ENCODE measurements at regions not wholly inside any gene's neighbourhood (a gene's known extent, or its start where the extent isn't known, plus 50 kb on each side); places are given as distances from the start of the nearest gene placed in this dataset.

GRCh38 chr9:135267191-135267809 lies 179.8 kb downstream of the OLFM1 start:
- no peak for ATAC-seq
- TF ChIP-seq CREB5 (CRISPR knock-in tag; IDR thresholded peaks at IDR 0.05; ENCODE audit: low read depth) (no peak), ZFP30 (CRISPR knock-in tag; IDR thresholded peaks at IDR 0.05) (no peak), ARNTL (CRISPR knock-in tag; IDR thresholded peaks at IDR 0.05; ENCODE audit: borderline replicate concordance, low read depth) (no peak), PPARA (CRISPR knock-in tag; IDR thresholded peaks at IDR 0.05; ENCODE audit: borderline replicate concordance) (no peak), BACH2 (CRISPR knock-in tag; IDR thresholded peaks at IDR 0.05; ENCODE audit: borderline replicate concordance) (no peak), CSDC2 (CRISPR knock-in tag; IDR thresholded peaks at IDR 0.05) (no peak)

DNA sequence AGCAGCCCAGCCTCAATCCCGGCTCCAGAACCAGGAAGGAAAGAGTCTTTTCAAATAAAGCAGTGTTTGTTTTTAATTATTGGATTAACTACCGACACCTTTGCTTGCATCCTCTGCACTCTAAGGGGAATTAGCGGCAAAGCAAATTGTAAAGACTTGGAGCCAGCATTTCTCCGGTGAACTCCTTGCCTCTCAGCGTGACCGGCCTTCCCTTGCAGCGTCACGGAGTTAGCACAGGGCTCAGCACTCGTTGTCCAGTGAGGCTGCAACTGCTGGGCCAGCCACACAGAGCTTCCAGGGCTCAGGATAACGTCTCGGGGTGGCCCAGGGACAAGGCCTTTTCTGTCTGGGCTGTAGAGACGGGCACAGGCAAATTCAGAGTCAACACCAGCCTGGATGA lies 180.6 kb downstream of the OLFM1 start:
- no peak for ATAC-seq
- no peak for TF ChIP-seq TOX (CRISPR knock-in tag; IDR thresholded peaks at IDR 0.05; ENCODE audit: borderline replicate concordance)
- TF ChIP-seq ISL1 (CRISPR knock-in tag; IDR thresholded peaks at IDR 0.05), result no peak
- no peak for TF ChIP-seq OSR1 (CRISPR knock-in tag; IDR thresholded peaks at IDR 0.05)
- no peak for TF ChIP-seq ZFP3 (CRISPR knock-in tag; IDR thresholded peaks at IDR 0.05)
- TF ChIP-seq ESRRG (CRISPR knock-in tag; IDR thresholded peaks at IDR 0.05), result no peak
- TF ChIP-seq PATZ1 (CRISPR knock-in tag; IDR thresholded peaks at IDR 0.05; ENCODE audit: borderline replicate concordance), result no peak
- no peak for TF ChIP-seq CSDC2 (CRISPR knock-in tag; IDR thresholded peaks at IDR 0.05)

- no peak for ATAC-seq
- TF ChIP-seq ARNTL (CRISPR knock-in tag; IDR thresholded peaks at IDR 0.05; ENCODE audit: borderline replicate concordance, low read depth), result no peak
- TF ChIP-seq, protein P1, sequence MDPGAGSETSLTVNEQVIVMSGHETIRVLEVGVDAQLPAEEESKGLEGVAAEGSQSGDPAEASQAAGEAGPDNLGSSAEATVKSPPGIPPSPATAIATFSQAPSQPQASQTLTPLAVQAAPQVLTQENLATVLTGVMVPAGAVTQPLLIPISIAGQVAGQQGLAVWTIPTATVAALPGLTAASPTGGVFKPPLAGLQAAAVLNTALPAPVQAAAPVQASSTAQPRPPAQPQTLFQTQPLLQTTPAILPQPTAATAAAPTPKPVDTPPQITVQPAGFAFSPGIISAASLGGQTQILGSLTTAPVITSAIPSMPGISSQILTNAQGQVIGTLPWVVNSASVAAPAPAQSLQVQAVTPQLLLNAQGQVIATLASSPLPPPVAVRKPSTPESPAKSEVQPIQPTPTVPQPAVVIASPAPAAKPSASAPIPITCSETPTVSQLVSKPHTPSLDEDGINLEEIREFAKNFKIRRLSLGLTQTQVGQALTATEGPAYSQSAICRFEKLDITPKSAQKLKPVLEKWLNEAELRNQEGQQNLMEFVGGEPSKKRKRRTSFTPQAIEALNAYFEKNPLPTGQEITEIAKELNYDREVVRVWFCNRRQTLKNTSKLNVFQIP (CRISPR knock-in tag; IDR thresholded peaks at IDR 0.05; ENCODE audit: borderline replicate concordance, low read depth), result no peak
- TF ChIP-seq ZNF70 (CRISPR knock-in tag; IDR thresholded peaks at IDR 0.05), result no peak
- no peak for TF ChIP-seq PPARA (CRISPR knock-in tag; IDR thresholded peaks at IDR 0.05; ENCODE audit: borderline replicate concordance)
- TF ChIP-seq CREB5 (CRISPR knock-in tag; IDR thresholded peaks at IDR 0.05; ENCODE audit: low read depth), result no peak
- no peak for TF ChIP-seq ZFP30 (CRISPR knock-in tag; IDR thresholded peaks at IDR 0.05)
These were observed 181.5 kb downstream of the OLFM1 start for GRCh38 chr9:135268981-135269380.

DNA sequence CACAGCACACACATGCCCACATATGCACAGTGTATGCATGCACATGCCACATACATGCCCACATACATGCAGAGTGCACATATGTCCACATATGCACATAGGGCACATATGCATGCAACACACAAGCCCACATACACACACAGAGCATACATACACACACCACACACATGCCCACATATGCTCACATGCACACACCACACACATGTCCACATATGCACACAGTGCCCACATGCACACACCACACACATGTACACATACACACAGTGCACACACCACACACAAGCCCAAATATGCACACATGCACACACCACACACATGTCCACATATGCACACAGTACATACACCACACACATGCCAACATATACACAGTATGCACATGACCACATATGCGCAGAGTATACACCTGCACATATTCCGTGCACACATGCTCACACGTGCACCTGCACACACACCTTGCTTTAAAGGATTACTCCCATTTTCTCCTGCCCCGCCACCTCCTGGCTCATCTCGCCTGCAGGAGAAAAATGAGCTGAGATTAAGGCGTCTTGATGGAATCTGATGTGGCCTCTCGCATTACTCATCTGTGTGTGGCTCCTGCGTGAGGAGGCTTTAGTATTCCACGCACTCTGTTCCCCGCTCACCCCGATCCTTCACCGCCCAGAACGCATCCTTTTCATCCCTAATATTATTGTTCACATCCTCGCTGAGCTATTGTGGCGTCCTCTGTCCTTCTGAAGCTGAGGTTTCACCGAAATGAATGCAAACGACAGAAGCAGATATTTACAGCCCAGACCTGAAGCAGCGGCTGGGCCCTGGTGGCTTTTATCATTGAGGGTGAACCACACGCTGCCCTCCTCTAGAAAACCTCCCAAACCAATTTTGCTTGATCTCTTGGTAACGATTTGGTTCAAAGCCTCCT lies 182.7 kb downstream of the OLFM1 start:
- TF ChIP-seq, protein P1 (CRISPR knock-in tag; IDR thresholded peaks at IDR 0.05; ENCODE audit: borderline replicate concordance, low read depth), result no peak
- TF ChIP-seq ZFP3 (CRISPR knock-in tag; IDR thresholded peaks at IDR 0.05) (no peak), TOX (CRISPR knock-in tag; IDR thresholded peaks at IDR 0.05; ENCODE audit: borderline replicate concordance) (no peak), ZC3H10 (CRISPR knock-in tag; IDR thresholded peaks at IDR 0.05) (no peak), ISL1 (CRISPR knock-in tag; IDR thresholded peaks at IDR 0.05) (no peak), GLIS3 (CRISPR knock-in tag; IDR thresholded peaks at IDR 0.05) (no peak), PPARA (CRISPR knock-in tag; IDR thresholded peaks at IDR 0.05; ENCODE audit: borderline replicate concordance) (no peak), SNAI2 (CRISPR knock-in tag; IDR thresholded peaks at IDR 0.05) (no peak), TCF4 (CRISPR knock-in tag; IDR thresholded peaks at IDR 0.05; ENCODE audit: borderline replicate concordance) (no peak), ZNF8 (CRISPR knock-in tag; IDR thresholded peaks at IDR 0.05) (no peak)
- ATAC-seq, result no peak

All from SK-N-SH treated with all-trans-retinoic acid at 6 μM for 48 hours (cell line).